HG03460 (cell line): ENCODE measurements at regions not wholly inside any gene's neighbourhood (a gene's known extent, or its start where the extent isn't known, plus 50 kb on each side); places are given as distances from the start of the nearest gene placed in this dataset.

Experiments
- ATAC-seq: cut with Tn5 transposase; IDR thresholded peaks from one replicate; pipeline ENCODE4 v1.9.1; 2021; ENCODE audit not compliant: unreplicated experiment

GRCh38 chr5:163385271-163385670, 52.1 kb upstream of the CCNG1 start:
- ATAC-seq, result no peak

GRCh38 chr5:163385824-163386223, 51.6 kb upstream of the CCNG1 start:
- no peak for ATAC-seq

GRCh38 chr5:163386352-163386751, 51.0 kb upstream of the CCNG1 start:
- ATAC-seq, result no peak

- ATAC-seq, result no peak
Observed at GRCh38 chr5:163387589-163388343, 49.6 kb upstream of the CCNG1 start.
